ENCODE measurements at regions not wholly inside any gene's neighbourhood (a gene's known extent, or its start where the extent isn't known, plus 50 kb on each side); places are given as distances from the start of the nearest gene placed in this dataset.

DNA sequence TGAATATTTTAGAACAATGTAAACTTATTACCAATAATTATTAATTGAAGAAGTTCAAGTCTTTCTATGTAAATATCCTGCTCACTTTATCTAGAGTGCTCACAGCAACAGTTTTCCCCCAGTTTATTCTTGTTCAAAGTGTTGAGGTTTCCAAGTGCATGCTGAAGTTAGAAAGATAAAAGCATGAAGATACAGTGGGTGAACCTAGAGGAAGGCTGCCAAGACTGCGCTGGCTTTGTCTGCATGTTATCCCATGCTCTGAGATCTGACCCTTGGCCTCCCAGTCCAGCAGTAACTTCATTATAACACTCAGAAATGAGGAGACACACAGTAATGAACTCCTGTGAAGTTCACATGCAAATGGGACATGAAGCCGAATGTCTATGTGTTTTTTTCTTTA lies 76.0 kb upstream of the PIP5K1B start:
- dilution Hi-C loops (cut with MboI; ENCODE audit: extremely low pct_ligation_motif_present, low sequenced_read_pairs): no loop called here
- no peak for FAIRE-seq

DNA sequence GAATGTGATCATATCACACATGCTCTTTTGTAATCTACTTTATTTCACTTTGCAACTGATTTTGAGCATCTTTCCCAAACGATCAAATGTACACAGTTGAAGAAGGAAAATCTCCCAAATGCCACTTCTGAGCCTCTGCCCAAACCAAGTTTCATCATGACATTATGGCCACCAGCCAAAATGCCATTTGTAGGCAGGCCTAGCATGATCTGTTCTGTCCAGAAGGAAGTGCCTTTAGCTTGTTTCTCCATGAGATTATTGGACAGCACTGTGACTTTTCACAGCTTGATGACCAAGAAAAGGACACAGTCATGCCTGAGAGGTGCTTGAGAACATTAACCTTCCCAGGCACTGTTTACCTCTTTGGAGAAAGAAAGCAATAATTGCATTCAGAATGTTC lies 73.2 kb upstream of the PIP5K1B start:
- Histone ChIP-seq H3K36me3 (ENCODE audit: control insufficient read depth in 2 of 2, extremely low read depth in 1 of 2, insufficient read depth in 2 of 2, low read length in 2 of 2) (no peaks in the 10 kb centered on the region), H4K20me1 (ENCODE audit: control insufficient read depth, extremely low read depth, insufficient read depth, low read length) (no peaks in the 10 kb centered on the region), H3K27ac (ENCODE audit: control insufficient read depth, insufficient read depth, low read length) (no peak overlapping the region), H3K4me3 (ENCODE audit: control insufficient read depth in 2 of 3, extremely low read depth in 1 of 3, insufficient read depth in 2 of 3, low read depth in 1 of 3, low read length in 3 of 3) (no peak overlapping the region), H3K9me1 (ENCODE audit: control insufficient read depth, extremely low read depth, insufficient read depth, low read length) (no peaks in the 10 kb centered on the region), H3K9me3 (ENCODE audit: control insufficient read depth, low read depth, low read length) (no peaks in the 10 kb centered on the region), H3K4me1 (ENCODE audit: control insufficient read depth, extremely low read depth, insufficient read depth, low read length) (no peaks in the 10 kb centered on the region), H2AFZ (ENCODE audit: control insufficient read depth, low read length) (no peak overlapping the region), H3K4me2 (ENCODE audit: control insufficient read depth, extremely low read depth, insufficient read depth, low read depth, low read length) (no peak overlapping the region), H3K27me3 (ENCODE audit: control insufficient read depth, extremely low read depth, insufficient read depth, low read length) (no peaks in the 10 kb centered on the region), H3K79me2 (ENCODE audit: control insufficient read depth, insufficient read depth, low read length) (no peaks in the 10 kb centered on the region), H3K9ac (ENCODE audit: control insufficient read depth, extremely low read depth, insufficient read depth, low read length) (no peak overlapping the region)
- FAIRE-seq: no peak
- DNase-seq (ENCODE audit: low read depth, low spot score): no peak
- TF ChIP-seq EZH2 (IDR thresholded peaks at IDR 0.05; ENCODE audit: low read length): no peak
- TF ChIP-seq, protein P1, sequence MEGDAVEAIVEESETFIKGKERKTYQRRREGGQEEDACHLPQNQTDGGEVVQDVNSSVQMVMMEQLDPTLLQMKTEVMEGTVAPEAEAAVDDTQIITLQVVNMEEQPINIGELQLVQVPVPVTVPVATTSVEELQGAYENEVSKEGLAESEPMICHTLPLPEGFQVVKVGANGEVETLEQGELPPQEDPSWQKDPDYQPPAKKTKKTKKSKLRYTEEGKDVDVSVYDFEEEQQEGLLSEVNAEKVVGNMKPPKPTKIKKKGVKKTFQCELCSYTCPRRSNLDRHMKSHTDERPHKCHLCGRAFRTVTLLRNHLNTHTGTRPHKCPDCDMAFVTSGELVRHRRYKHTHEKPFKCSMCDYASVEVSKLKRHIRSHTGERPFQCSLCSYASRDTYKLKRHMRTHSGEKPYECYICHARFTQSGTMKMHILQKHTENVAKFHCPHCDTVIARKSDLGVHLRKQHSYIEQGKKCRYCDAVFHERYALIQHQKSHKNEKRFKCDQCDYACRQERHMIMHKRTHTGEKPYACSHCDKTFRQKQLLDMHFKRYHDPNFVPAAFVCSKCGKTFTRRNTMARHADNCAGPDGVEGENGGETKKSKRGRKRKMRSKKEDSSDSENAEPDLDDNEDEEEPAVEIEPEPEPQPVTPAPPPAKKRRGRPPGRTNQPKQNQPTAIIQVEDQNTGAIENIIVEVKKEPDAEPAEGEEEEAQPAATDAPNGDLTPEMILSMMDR (optimal IDR thresholded peaks at IDR 0.05 in 1 of 3, IDR thresholded peaks at IDR 0.05 in 1 of 3, conservative IDR thresholded peaks at IDR 0.05 in 1 of 3; ENCODE audit: extremely low read depth in 1 of 3, insufficient read depth in 2 of 3, low read length in 3 of 3): no peak
- dilution Hi-C loops (cut with MboI; ENCODE audit: extremely low pct_ligation_motif_present, low sequenced_read_pairs): no loop called here

More for the DNA sequence above, 76.0 kb upstream of the PIP5K1B start:
- Histone ChIP-seq H3K9me1 (ENCODE audit: control insufficient read depth, extremely low read depth, insufficient read depth, low read length) (no peaks in the 10 kb centered on the region), H3K9ac (ENCODE audit: control insufficient read depth, extremely low read depth, insufficient read depth, low read length) (no peak overlapping the region), H3K27me3 (ENCODE audit: control insufficient read depth, extremely low read depth, insufficient read depth, low read length) (no peaks in the 10 kb centered on the region), H3K36me3 (ENCODE audit: control insufficient read depth in 2 of 2, extremely low read depth in 1 of 2, insufficient read depth in 2 of 2, low read length in 2 of 2) (no peaks in the 10 kb centered on the region), H3K79me2 (ENCODE audit: control insufficient read depth, insufficient read depth, low read length) (no peaks in the 10 kb centered on the region), H3K9me3 (ENCODE audit: control insufficient read depth, low read depth, low read length) (no peaks in the 10 kb centered on the region), H3K27ac (ENCODE audit: control insufficient read depth, insufficient read depth, low read length) (no peak overlapping the region), H4K20me1 (ENCODE audit: control insufficient read depth, extremely low read depth, insufficient read depth, low read length) (no peaks in the 10 kb centered on the region), H3K4me1 (ENCODE audit: control insufficient read depth, extremely low read depth, insufficient read depth, low read length) (no peaks in the 10 kb centered on the region), H2AFZ (ENCODE audit: control insufficient read depth, low read length) (no peak overlapping the region), H3K4me3 (ENCODE audit: control insufficient read depth in 2 of 3, extremely low read depth in 1 of 3, insufficient read depth in 2 of 3, low read depth in 1 of 3, low read length in 3 of 3) (no peak overlapping the region), H3K4me2 (ENCODE audit: control insufficient read depth, extremely low read depth, insufficient read depth, low read depth, low read length) (no peak overlapping the region)
- no peak for TF ChIP-seq EZH2 (IDR thresholded peaks at IDR 0.05; ENCODE audit: low read length)
- TF ChIP-seq, protein P1 (optimal IDR thresholded peaks at IDR 0.05 in 1 of 3, IDR thresholded peaks at IDR 0.05 in 1 of 3, conservative IDR thresholded peaks at IDR 0.05 in 1 of 3; ENCODE audit: extremely low read depth in 1 of 3, insufficient read depth in 2 of 3, low read length in 3 of 3): no peak
- DNase-seq (ENCODE audit: low read depth, low spot score): no peak

All from keratinocyte (primary cell).